ENCODE measurements at regions not wholly inside any gene's neighbourhood (a gene's known extent, or its start where the extent isn't known, plus 50 kb on each side); places are given as distances from the start of the nearest gene placed in this dataset.

DNA sequence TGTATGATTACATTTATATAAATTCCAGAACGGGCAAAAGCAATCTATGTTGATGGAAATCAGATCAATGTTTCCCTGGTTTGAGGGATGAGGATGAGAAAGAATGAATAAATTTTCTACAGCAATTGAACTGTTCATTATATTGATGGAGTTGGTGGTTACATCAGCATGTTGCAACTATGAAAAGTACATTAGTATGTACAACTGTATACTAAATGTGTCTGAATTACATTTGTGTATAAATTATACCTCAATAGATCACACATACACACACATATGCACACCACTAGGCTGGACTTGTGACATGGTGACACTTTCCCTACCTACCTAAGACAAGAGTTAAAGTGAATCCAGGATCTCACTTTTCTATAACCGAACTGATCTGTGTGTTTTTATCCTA lies 608.0 kb downstream of the CDH11 start:
- Mint-ChIP-seq H3K4me3 (no peak overlapping the region), H3K36me3 (ENCODE audit: low read depth) (no peaks in the 10 kb centered on the region), H3K4me1 (ENCODE audit: low read depth) (no peaks in the 10 kb centered on the region), H3K9me3 (no peaks in the 10 kb centered on the region), H3K27ac (no peak overlapping the region), H3K27me3 (ENCODE audit: insufficient read depth) (no peaks in the 10 kb centered on the region)
- TF ChIP-seq, protein P1, sequence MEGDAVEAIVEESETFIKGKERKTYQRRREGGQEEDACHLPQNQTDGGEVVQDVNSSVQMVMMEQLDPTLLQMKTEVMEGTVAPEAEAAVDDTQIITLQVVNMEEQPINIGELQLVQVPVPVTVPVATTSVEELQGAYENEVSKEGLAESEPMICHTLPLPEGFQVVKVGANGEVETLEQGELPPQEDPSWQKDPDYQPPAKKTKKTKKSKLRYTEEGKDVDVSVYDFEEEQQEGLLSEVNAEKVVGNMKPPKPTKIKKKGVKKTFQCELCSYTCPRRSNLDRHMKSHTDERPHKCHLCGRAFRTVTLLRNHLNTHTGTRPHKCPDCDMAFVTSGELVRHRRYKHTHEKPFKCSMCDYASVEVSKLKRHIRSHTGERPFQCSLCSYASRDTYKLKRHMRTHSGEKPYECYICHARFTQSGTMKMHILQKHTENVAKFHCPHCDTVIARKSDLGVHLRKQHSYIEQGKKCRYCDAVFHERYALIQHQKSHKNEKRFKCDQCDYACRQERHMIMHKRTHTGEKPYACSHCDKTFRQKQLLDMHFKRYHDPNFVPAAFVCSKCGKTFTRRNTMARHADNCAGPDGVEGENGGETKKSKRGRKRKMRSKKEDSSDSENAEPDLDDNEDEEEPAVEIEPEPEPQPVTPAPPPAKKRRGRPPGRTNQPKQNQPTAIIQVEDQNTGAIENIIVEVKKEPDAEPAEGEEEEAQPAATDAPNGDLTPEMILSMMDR (IDR thresholded peaks at IDR 0.05), result no peak
- no peak for DNase-seq

DNA sequence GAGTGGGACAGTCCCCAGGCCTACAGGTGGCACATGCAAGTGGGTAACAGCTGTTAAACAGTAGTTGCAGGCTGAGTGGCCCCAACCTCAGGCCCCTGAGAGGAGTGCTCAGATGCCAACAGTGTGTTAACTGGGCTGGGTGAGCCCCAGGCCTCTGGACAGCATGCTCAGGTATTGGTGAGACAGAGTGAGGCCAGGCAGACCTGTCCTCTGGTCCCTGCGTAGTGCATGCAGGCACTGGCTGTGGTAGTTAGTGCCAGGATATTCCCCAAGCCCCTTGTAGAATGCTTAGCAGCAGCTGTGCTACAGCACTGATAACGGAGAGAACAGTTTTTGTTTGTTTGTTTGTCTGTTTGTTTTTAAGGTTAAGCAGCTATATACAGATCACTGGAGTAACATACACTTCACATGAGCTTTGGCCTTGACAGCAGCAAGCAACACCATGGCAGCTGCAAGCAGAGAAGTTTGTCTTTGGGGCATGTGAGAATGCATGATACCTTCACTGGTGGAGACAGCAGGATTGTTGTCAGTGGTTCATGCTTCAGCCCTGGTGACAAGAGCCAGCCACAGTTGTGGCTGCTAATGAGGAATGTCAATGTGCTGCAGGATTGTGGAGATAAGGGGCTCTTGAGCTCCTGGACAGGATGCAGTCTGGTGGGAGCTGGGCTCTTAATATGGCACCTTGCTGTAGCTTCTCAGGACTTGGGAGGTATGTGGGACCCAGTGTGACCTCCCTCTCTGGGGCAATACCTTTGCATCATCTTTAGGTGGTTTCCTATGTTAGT lies 614.4 kb downstream of the CDH11 start:
- no peak for DNase-seq
- Mint-ChIP-seq H3K4me1 (ENCODE audit: low read depth) (no peaks in the 10 kb centered on the region), H3K4me3 (no peak overlapping the region), H3K27ac (no peak overlapping the region), H3K36me3 (ENCODE audit: low read depth) (no peaks in the 10 kb centered on the region), H3K27me3 (ENCODE audit: insufficient read depth) (no peaks in the 10 kb centered on the region; the same call in 1 of the 2 replicates), H3K9me3 (no peaks in the 10 kb centered on the region)
- TF ChIP-seq, protein P1 (IDR thresholded peaks at IDR 0.05), result no peak

DNA sequence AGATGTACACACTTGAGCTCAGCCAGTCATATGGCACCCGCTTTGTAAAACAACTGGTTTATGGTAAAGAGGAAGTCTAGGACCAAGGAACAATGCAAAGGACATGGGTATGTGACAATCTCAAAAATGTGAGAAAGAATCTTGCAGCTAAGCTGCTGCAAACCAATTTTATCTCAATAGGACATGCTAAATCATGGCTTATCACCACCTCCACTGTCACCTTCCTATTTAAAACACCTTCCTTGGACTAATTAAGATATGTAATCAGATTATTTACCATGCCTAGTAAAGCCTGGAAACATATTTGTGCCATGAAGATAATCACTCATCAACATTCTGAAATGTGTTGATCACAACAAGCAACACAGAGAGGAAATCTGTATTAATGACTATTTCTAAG lies 622.7 kb downstream of the CDH11 start:
- no peak for DNase-seq
- H3K27me3 Mint-ChIP-seq (ENCODE audit: insufficient read depth), result peaks cover 4% of the 10 kb centered on the region; the same call in 1 of the 2 replicates
- H3K36me3 Mint-ChIP-seq (ENCODE audit: low read depth), result no peaks in the 10 kb centered on the region
- TF ChIP-seq, protein P1 (IDR thresholded peaks at IDR 0.05), result no peak
- no peaks in the 10 kb centered on the region for H3K9me3 Mint-ChIP-seq
- no peaks in the 10 kb centered on the region for H3K4me1 Mint-ChIP-seq (ENCODE audit: low read depth)
- no peak overlapping the region for H3K27ac Mint-ChIP-seq
- no peak overlapping the region for H3K4me3 Mint-ChIP-seq

DNA sequence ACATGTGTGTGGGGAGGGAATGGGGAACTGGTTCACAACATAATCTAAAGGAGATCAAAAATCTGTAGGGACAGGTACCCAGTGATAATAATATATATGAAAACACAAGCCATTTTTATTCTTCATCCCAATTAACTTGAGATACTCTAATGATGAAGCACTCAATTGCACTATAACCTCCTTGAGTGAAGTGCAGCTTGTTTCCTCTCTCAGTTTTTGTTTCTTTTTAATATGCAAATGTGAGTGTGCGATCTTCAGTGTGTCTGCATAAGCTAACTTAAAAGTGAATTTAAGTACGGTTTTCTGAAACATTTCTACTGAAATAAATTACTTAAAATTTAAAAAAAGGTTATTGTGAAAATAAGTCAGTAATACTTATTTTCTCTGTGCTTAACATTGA lies 623.5 kb downstream of the CDH11 start:
- Mint-ChIP-seq H3K4me3 (no peak overlapping the region), H3K4me1 (ENCODE audit: low read depth) (no peaks in the 10 kb centered on the region), H3K27me3 (ENCODE audit: insufficient read depth) (peaks cover 4% of the 10 kb centered on the region; the same call in 1 of the 2 replicates), H3K9me3 (no peaks in the 10 kb centered on the region), H3K27ac (no peak overlapping the region), H3K36me3 (ENCODE audit: low read depth) (no peaks in the 10 kb centered on the region)
- TF ChIP-seq, protein P1 (IDR thresholded peaks at IDR 0.05), result no peak
- DNase-seq, result no peak

GRCh38 chr16:64493709-64494108 lies 628.2 kb downstream of the CDH11 start:
- Mint-ChIP-seq H3K27me3 (ENCODE audit: insufficient read depth) (peaks cover 3% of the 10 kb centered on the region), H3K27ac (no peak overlapping the region), H3K36me3 (ENCODE audit: low read depth) (no peaks in the 10 kb centered on the region), H3K4me1 (ENCODE audit: low read depth) (no peaks in the 10 kb centered on the region), H3K4me3 (no peak overlapping the region), H3K9me3 (no peaks in the 10 kb centered on the region)
- TF ChIP-seq, protein P1 (IDR thresholded peaks at IDR 0.05), result no peak
- no peak for DNase-seq

All from HFFc6 (cell line).